Esophagus muscularis mucosa (tissue), 4 donors: ENCODE measurements at regions not wholly inside any gene's neighbourhood (a gene's known extent, or its start where the extent isn't known, plus 50 kb on each side); places are given as distances from the start of the nearest gene placed in this dataset.

Experiments
- DNase-seq: peaks from one replicate; pipeline ENCODE4 v3.0.0-alpha.2; 2017; ENCODE audit errors: extremely low spot score
- H3K27ac ChIP-seq, 4 donors: fragments of 200-600 bp; sonication (generic); replicated peaks in 1 of 4; 1 replicate in 3 of 4; 2 replicates in 1 of 4; pipeline ENCODE4 v1.5.1; 2016 to 2019; ENCODE audit warnings: mild to moderate bottlenecking in 1 of 4
- H3K27me3 ChIP-seq, 4 donors: fragments of 200-600 bp; sonication (generic); one replicate each; pipeline versions ENCODE4 v1.5.1 to v1.6.0; 2016 to 2019
- H3K36me3 ChIP-seq, 4 donors: fragments of 200-600 bp; sonication (generic); one replicate each; pipeline ENCODE4 v1.5.1; 2016 to 2019
- H3K4me1 ChIP-seq, 4 donors: fragments of 200-600 bp; sonication (generic); one replicate each; pipeline ENCODE4 v1.5.1; 2016 to 2019
- H3K4me3 ChIP-seq, 4 donors: fragments of 200-600 bp; sonication (generic); 1 replicate in 2 of 4; 2 replicates in 2 of 4; pipeline ENCODE4 v1.5.1; 2016 to 2019; ENCODE audit warnings: mild to moderate bottlenecking in 4 of 4, moderate library complexity in 1 of 4
- H3K9me3 ChIP-seq, 4 donors: fragments of 200-600 bp; sonication (generic); 1 replicate in 3 of 4; 2 replicates in 1 of 4; pipeline ENCODE4 v1.5.1; 2016 to 2019
- CTCF ChIP-seq, 3 experiments: fragments of 200-600 bp in 2 of 3; fragments of 450-650 bp in 1 of 3; sonication (generic) in 2 of 3; IDR thresholded peaks; one replicate each; pipeline ENCODE4 v1.5.1; 2017 to 2019; ENCODE audit warnings: antibody characterized with exemption in 3 of 3, mild to moderate bottlenecking in 2 of 3, moderate library complexity in 1 of 3
- EP300 ChIP-seq: sonication (generic); formaldehyde crosslinking; IDR thresholded peaks from one replicate; pipeline ENCODE4 v1.6.1; 2017; ENCODE audit warnings: antibody characterized with exemption
- POLR2A ChIP-seq: fragments of 450-650 bp; IDR thresholded peaks from one replicate; pipeline ENCODE4 v1.6.1; 2017; ENCODE audit warnings: antibody characterized with exemption, moderate library complexity, mild to moderate bottlenecking, low read depth
- POLR2AphosphoS5 ChIP-seq, 2 donors: sonication (generic); formaldehyde crosslinking; IDR thresholded peaks; one replicate each; pipeline ENCODE4 v1.6.1; 2017; ENCODE audit warnings: antibody characterized with exemption in 2 of 2
- WGBS: methylation state at CpG from one replicate; pipeline ENCODE4 v1.1.5; 2018; 5-methylcytosine and 5-hydroxymethylcytosine counted together
- intact Hi-C: fragments of 100-400 bp; cut with DNase I; formaldehyde crosslinking; loops from one replicate; pipeline ENCODE4 v1.15.1; 2023

- Histone ChIP-seq H3K27ac (no peak overlapping the region), H3K27me3 (no peaks in the 10 kb centered on the region), H3K36me3 (no peaks in the 10 kb centered on the region), H3K4me1 (no peaks in the 10 kb centered on the region), H3K9me3 (no peaks in the 10 kb centered on the region), H3K4me3 (no peak overlapping the region)
- WGBS = 91% methylated on average over 1 of the region's 1 CpG
- intact Hi-C loops = no loop called here
- no peak for TF ChIP-seq POLR2AphosphoS5 (IDR thresholded peaks at IDR 0.05)
- TF ChIP-seq CTCF (IDR thresholded peaks at IDR 0.05) = no peak
- TF ChIP-seq POLR2A = no peak
- no peak for TF ChIP-seq EP300
- no peak for DNase-seq
Measured at GRCh38 chr5:92119110-92119509, 736.0 kb upstream of the ARRDC3 start.

GRCh38 chr5:92106808-92107207, 723.7 kb upstream of the ARRDC3 start:
- Histone ChIP-seq H3K4me3 (no peak overlapping the region), H3K27me3 (no peaks in the 10 kb centered on the region), H3K36me3 (no peaks in the 10 kb centered on the region), H3K9me3 (no peaks in the 10 kb centered on the region), H3K4me1 (no peaks in the 10 kb centered on the region), H3K27ac (no peak overlapping the region)
- intact Hi-C loops = no loop called here
- 68% methylated on average over 1 of the region's 1 CpG for WGBS
- TF ChIP-seq CTCF (IDR thresholded peaks at IDR 0.05) (no peak), POLR2AphosphoS5 (IDR thresholded peaks at IDR 0.05) (no peak), EP300 (no peak), POLR2A (no peak)
- DNase-seq = no peak

GRCh38 chr5:92104126-92104525, 721.0 kb upstream of the ARRDC3 start:
- intact Hi-C loops = no loop called here
- Histone ChIP-seq H3K4me1 (no peaks in the 10 kb centered on the region), H3K27me3 (no peaks in the 10 kb centered on the region), H3K9me3 (no peaks in the 10 kb centered on the region), H3K27ac (no peak overlapping the region), H3K4me3 (no peak overlapping the region), H3K36me3 (no peaks in the 10 kb centered on the region)
- no peak for DNase-seq
- TF ChIP-seq POLR2AphosphoS5 (IDR thresholded peaks at IDR 0.05) (no peak), POLR2A (no peak), EP300 (no peak), CTCF (IDR thresholded peaks at IDR 0.05) (no peak)

- H3K27ac ChIP-seq = no peak overlapping the region
- H3K9me3 ChIP-seq = no peaks in the 10 kb centered on the region
- WGBS = 93% methylated on average over 3 of the region's 3 CpGs
- intact Hi-C loops = no loop called here
- no peak for DNase-seq
- TF ChIP-seq POLR2AphosphoS5 (IDR thresholded peaks at IDR 0.05) (no peak), CTCF (IDR thresholded peaks at IDR 0.05) (no peak), EP300 (no peak), POLR2A (no peak)
- no peaks in the 10 kb centered on the region for H3K4me1 ChIP-seq
- H3K27me3 ChIP-seq = no peaks in the 10 kb centered on the region
- no peaks in the 10 kb centered on the region for H3K36me3 ChIP-seq
- H3K4me3 ChIP-seq = no peak overlapping the region
Measured at GRCh38 chr5:92102313-92102712, 719.2 kb upstream of the ARRDC3 start.

GRCh38 chr5:92092239-92092638, 709.1 kb upstream of the ARRDC3 start:
- Histone ChIP-seq H3K27ac (no peak overlapping the region), H3K9me3 (no peaks in the 10 kb centered on the region), H3K4me3 (no peak overlapping the region), H3K4me1 (no peaks in the 10 kb centered on the region), H3K36me3 (no peaks in the 10 kb centered on the region), H3K27me3 (no peaks in the 10 kb centered on the region)
- intact Hi-C loops = no loop called here
- no peak for DNase-seq
- TF ChIP-seq POLR2AphosphoS5 (IDR thresholded peaks at IDR 0.05) = no peak
- TF ChIP-seq EP300 = no peak
- TF ChIP-seq POLR2A = no peak
- TF ChIP-seq CTCF (IDR thresholded peaks at IDR 0.05) = no peak
- WGBS = 29% methylated on average over 1 of the region's 1 CpG
